NCI-H128 (cell line): ENCODE measurements at regions not wholly inside any gene's neighbourhood (a gene's known extent, or its start where the extent isn't known, plus 50 kb on each side); places are given as distances from the start of the nearest gene placed in this dataset.

Experiments
- DNase-seq: peaks from one replicate; lab custom pipeline; 2025; ENCODE audit not compliant: unreplicated experiment; lab: John Stamatoyannopoulos, UW

DNA sequence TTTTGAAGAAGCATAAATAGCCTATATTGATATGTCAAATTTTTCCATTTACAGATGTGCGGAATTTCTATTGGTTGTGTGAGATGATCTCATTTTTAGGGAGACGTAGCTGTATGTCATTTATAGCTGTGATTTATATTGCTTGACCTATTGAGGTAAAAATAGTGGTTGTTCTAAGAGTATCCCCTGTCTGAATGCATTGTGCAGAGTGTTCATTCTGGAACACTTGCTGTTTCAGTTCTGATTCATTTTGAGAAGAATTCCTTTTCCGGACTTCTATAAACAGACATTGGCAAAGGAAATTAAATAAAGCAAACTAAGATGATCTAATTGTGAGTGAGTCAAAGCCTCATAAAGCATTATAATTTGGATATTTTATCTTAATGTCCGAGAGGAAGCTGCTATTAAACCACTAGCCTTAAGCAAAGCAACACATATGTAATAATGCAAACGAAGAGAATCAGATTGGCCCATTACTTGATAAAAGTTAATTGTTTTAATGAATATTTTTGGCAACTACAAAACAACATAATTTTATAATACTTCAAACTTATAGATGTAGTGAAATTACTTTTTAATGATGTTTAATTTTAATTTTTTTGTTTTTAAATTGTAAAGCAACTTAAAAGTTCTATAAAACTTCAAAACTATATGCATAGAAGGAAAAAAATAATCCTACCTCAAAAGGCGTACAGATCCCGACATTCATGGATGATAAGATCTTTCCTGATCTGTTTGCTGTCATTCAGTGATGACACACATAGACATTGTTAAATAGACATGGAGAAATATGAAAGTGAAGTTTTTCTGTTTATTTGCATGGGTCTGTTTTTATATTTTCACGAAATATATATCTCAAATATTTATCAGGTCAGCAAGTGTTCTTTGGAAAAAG, 942.6 kb upstream of the SLC10A2 start:
- DNase-seq: no peak

DNA sequence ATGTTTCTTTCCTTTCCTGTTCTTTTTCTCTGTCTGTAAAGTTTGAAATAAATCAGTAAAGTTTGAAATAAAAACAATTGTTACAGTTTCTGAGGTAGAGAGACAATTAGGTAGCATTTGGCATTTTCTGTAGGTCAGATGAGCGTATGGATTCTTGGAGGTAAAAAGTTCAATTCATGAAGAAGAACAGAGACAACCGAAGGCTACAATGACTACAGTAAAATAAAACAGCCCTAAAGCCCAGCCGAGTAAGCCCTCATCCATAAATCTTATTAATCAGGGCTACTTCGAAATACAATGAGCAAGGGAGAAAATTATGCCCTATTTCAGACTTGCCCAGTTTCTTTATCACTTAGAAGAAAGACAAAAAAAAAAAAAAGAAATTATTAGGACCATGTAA, 941.9 kb upstream of the SLC10A2 start:
- DNase-seq: no peak

- no peak for DNase-seq
These were observed 940.4 kb upstream of the SLC10A2 start for GRCh38 chr13:104006625-104007075.

- no peak for DNase-seq
These were observed 938.4 kb upstream of the SLC10A2 start for GRCh38 chr13:104004572-104004971.

DNA sequence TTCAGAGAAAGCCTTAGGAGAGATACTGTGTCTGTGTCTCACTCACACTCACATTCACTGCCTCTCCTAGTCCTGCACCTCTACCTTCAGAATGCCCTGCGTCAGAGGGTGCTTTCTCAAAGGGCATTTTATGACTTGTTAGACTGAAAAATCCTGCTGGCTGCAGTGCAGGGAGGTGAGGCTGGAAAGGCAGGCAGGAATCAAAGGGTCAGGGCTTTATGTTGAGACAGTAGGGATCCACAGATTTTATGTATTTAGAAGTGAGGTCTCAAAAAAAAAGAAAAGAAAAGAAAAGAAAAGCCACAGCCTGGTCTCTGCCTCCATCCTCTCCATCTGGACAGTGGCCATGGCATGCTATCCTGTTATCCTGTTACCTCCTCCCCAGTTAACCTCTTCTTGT, 936.0 kb upstream of the SLC10A2 start:
- no peak for DNase-seq

DNA sequence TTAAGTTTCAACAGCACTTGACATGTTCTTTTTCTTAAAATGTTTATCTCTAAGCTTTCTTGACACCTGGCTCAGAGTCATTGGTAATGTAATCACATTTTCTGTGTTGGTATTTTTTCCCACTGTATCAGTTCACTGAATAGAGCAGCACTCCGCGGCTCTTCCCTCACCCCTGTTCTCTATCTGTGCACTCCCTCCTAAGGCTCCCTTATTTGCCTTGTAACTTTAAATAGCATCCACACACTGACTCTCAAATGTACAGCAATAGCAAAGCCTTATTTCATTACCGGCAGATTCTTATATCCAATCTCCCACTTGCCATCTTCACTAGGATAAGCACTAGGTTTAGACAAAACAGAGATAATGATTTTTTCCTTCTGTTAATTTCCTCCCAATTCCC, 935.5 kb upstream of the SLC10A2 start:
- DNase-seq: no peak

GRCh38 chr13:103996733-103997132, 930.5 kb upstream of the SLC10A2 start:
- no peak for DNase-seq

DNA sequence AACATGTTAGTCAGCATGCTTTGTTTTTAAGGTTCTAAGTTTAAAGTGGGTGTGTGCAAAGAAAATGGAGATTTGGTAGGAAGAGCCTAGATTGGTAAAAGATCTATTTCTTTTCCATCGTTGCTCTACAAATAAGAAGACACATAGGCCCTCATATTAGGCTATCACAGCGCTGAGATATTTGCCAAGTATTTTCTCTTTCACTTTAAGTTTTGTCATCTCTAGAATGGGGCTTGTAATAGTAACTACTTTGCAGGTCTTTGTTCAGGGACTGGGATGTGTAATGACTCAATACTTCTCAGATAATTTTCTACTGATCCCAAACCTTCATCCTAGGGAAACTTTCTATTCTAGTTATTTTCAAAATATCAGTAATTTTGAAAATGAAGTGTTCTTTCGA, 917.7 kb upstream of the SLC10A2 start:
- no peak for DNase-seq

DNA sequence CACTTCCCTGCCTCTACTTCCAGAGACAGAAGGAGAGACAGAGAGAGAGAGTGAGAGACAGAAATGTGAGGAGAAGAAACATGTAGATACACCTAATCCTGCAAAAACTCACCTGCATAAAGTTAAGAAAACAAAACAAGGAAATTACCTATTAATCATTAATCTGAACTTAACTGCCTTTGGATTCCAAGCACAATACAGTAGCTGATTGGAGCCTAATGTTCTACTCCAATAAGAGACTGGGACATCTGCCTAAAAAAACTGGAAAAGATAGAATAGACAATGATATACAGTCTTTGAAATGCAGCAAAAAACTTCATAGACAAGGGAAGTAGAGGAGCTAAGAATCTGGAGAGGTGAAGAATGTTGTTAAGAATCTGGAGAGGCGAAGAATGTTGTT, 910.2 kb upstream of the SLC10A2 start:
- no peak for DNase-seq

DNA sequence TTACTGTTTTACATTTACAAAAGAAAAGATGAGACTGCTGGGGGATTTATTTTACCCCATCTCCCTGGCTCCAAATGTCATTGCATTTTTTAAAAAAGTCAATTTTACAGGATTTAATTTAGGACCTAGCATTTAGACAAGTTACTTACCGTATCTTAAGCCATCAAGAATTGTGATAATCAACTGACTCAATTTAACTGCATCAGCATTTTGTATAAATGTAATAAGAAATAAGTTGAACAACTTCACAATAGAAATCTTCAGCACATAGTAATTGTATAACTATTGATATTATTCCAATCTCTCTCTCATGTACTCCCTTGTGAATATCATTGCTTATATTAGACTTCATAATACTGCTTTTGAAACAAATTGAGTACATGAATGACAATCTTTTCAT, 907.5 kb upstream of the SLC10A2 start:
- no peak for DNase-seq

DNA sequence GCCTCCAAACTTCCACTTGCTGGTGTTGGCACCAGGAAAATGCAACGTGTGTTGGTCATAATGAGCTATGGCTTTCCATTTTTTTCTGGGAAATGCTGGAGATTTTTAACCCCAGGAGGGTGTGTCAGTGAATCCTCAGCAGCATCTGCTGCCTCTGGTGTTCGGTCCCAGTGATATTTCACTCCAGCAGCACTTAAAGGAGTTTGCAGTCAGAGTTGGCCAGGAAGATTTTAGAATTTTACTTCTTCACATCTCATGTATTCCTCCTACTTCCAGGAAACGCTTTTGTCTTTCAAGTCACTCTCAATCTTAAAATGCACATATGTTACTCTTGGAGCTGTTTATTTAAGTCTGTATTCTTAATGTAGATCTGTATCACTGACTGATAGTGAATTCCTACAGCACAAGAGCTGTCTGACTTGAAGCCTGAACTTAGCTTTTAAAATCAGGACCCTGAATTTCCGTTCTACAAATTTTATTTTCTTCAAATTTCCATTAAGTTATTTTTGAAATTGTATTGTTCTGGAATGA, 903.4 kb upstream of the SLC10A2 start:
- DNase-seq: no peak

DNA sequence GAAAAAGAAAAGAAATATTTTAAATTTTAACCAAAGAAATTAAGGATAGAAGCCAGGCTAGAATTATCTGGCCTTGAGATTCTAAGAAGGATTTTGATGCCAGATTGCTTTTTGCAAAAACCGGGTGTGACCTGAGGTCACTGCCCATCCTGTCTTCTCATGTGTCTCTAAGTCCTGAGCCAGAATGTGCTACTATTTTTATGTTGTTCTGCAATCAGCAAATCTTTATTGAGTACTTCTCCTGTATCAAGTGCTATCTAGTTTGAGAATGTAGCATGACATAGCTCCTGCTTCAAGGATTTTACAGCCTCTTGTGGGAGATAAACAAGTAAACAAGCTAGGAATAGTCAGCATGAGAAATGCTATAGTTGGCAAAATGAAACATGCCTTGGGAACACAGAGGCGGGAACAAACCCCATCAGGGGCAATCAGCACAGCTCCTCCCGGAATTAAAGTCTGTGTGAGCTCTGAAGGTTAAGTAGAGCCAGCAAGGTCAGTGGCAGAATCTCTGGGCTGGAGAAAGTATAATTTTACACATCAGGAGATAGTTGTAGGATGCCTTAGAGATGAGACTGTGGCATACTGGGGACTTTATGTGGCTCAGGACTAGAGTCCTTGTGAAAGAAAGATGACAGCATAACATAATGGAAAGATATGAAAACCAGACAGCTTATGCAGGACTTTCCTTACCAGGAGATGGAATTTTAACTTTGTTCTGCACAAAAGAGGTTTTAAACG, 899.5 kb upstream of the SLC10A2 start:
- DNase-seq: no peak

GRCh38 chr13:103961784-103962183, 895.6 kb upstream of the SLC10A2 start:
- no peak for DNase-seq

DNA sequence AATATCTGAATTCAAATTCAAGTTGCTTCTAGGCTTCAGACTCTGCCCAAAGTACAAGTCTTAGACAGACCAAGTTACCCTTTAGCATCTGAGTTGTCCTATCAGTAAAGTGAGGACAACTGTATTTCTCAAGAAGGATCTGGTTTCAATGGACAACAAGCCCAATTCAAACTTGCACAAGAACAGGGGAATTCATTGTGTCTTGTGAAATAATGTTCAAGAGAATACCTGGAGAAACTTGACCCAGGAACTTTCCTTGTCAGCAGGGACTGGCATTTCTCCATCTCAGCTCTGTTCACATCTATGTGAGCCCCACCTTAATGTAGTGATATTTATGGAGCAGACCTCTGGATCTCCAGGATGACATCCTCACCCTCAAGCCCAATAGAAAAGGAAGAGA, 894.9 kb upstream of the SLC10A2 start:
- DNase-seq: no peak

DNA sequence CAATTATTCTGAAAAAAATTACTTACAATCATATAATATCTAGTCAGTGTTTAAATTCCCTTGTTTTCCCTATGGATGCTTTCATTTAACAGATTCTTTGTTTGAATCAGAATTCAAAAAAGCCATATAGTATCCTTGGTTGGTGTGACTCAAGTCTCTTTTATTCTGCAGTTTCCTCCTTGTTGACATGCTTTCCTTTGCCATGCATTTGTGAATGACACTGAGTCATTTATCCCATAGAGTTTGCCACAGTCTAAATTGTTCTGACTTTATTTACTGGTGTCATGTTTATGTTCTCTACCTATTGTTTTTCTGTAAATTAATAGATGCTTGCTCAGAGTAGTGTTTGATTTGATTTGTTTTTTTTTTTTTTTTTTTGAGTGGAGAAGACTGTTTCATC, 893.8 kb upstream of the SLC10A2 start:
- no peak for DNase-seq

GRCh38 chr13:103958691-103959090, 892.5 kb upstream of the SLC10A2 start:
- DNase-seq: no peak

DNA sequence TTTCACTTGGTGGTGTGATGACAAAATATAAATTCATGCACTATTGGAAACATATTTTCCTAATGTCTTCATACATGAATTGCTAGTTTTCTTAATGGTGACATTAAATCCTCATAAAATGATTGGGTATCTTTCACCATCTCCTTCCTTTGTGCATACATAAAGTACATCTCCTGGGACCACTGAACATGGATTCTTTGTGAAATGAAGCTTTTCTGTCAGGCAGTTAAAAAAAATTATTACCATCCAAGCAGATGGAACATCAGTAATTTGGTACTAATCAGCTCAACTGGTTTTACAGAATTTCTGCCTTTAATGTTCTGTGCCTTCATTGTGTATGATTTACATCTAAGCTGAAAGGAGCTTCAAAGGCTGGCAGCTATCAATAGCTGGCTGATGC, 891.7 kb upstream of the SLC10A2 start:
- DNase-seq: no peak

DNA sequence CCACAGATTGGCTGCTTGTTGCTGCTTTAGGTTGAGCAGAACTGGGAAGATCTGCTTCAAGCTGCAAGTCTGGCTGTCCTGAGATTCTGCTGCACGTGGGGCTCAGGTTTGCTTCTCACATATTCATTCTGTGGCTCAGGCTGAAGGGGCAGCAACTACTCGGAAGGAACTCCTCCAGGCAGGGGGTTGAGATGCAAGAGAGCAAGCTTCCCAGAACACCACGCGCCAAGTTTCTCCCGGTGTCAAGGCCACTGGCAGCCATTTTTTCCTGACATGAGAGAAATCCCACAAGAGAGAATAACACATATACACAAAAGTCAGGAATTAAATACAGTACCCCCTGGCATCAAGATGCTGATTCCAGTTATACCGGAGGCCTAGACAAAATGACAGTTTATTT, 887.6 kb upstream of the SLC10A2 start:
- DNase-seq: no peak

GRCh38 chr13:103952183-103952582, 886.0 kb upstream of the SLC10A2 start:
- no peak for DNase-seq

DNA sequence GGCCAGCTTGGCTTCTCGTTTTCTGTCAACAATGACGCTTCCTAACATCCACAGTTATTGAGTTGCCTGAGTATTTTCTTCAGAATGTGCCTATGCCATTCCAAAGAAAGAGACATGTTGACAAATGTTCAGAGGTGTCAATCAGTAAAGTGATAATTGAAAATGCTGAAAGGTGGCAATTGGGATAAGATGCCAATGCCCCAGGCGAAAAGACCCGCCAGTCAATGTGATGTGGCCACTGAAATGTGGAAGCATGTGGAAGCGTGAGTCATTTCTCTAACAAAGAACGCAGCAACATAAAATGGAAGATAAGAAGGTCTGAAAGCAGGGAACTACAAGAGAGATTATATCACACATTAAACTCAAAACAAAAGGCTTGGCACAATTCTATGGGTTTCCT, 882.2 kb upstream of the SLC10A2 start:
- no peak for DNase-seq

GRCh38 chr13:103945836-103946235, 879.6 kb upstream of the SLC10A2 start:
- no peak for DNase-seq

GRCh38 chr13:103941506-103942140, 875.4 kb upstream of the SLC10A2 start:
- DNase-seq: no peak
